ENCODE measurements at regions not wholly inside any gene's neighbourhood (a gene's known extent, or its start where the extent isn't known, plus 50 kb on each side); places are given as distances from the start of the nearest gene placed in this dataset.

GRCh38 chr5:39995990-39996389 lies 571.2 kb upstream of the DAB2 start:
- peak; percentile 65 for DNase-seq (ENCODE audit: low read depth)
- no peaks in the 10 kb centered on the region for H3K27me3 ChIP-seq (ENCODE audit: control insufficient read depth, insufficient read depth, low read length)
- no peak for TF ChIP-seq CTCF (IDR thresholded peaks at IDR 0.05; ENCODE audit: insufficient read depth, low read length, severe bottlenecking)
- no peak overlapping the region for H3K4me3 ChIP-seq (ENCODE audit: low read depth, low read length)
- no peak for FAIRE-seq
- no peaks in the 10 kb centered on the region for H3K36me3 ChIP-seq (ENCODE audit: control insufficient read depth, insufficient read depth, low read length)

- FAIRE-seq (no peak), DNase-seq (ENCODE audit: low read depth) (peak; percentile 35)
- H3K27me3 ChIP-seq (ENCODE audit: control insufficient read depth, insufficient read depth, low read length): no peaks in the 10 kb centered on the region
- no peaks in the 10 kb centered on the region for H3K36me3 ChIP-seq (ENCODE audit: control insufficient read depth, insufficient read depth, low read length)
- no peak for TF ChIP-seq CTCF (IDR thresholded peaks at IDR 0.05; ENCODE audit: insufficient read depth, low read length, severe bottlenecking)
- H3K4me3 ChIP-seq (ENCODE audit: low read depth, low read length): no peak overlapping the region
These were observed 567.9 kb upstream of the DAB2 start for GRCh38 chr5:39992617-39993202.

GRCh38 chr5:39986614-39987013 lies 561.8 kb upstream of the DAB2 start:
- Histone ChIP-seq H3K4me3 (ENCODE audit: low read depth, low read length) (no peak overlapping the region), H3K27me3 (ENCODE audit: control insufficient read depth, insufficient read depth, low read length) (no peaks in the 10 kb centered on the region), H3K36me3 (ENCODE audit: control insufficient read depth, insufficient read depth, low read length) (no peaks in the 10 kb centered on the region)
- FAIRE-seq (no peak), DNase-seq (ENCODE audit: low read depth) (no peak)
- TF ChIP-seq CTCF (IDR thresholded peaks at IDR 0.05; ENCODE audit: insufficient read depth, low read length, severe bottlenecking): peak; percentile 14

GRCh38 chr5:39980056-39980455 lies 555.3 kb upstream of the DAB2 start:
- TF ChIP-seq CTCF (IDR thresholded peaks at IDR 0.05; ENCODE audit: insufficient read depth, low read length, severe bottlenecking): no peak
- H3K27me3 ChIP-seq (ENCODE audit: control insufficient read depth, insufficient read depth, low read length): no peaks in the 10 kb centered on the region
- no peak for FAIRE-seq
- peak; percentile 13 for DNase-seq (ENCODE audit: low read depth)
- H3K4me3 ChIP-seq (ENCODE audit: low read depth, low read length): no peak overlapping the region
- no peaks in the 10 kb centered on the region for H3K36me3 ChIP-seq (ENCODE audit: control insufficient read depth, insufficient read depth, low read length)

- H3K27me3 ChIP-seq (ENCODE audit: control insufficient read depth, insufficient read depth, low read length): no peaks in the 10 kb centered on the region
- FAIRE-seq (no peak), DNase-seq (ENCODE audit: low read depth) (no peak)
- no peaks in the 10 kb centered on the region for H3K36me3 ChIP-seq (ENCODE audit: control insufficient read depth, insufficient read depth, low read length)
- H3K4me3 ChIP-seq (ENCODE audit: low read depth, low read length): no peak overlapping the region
- TF ChIP-seq CTCF (IDR thresholded peaks at IDR 0.05; ENCODE audit: insufficient read depth, low read length, severe bottlenecking): no peak
These were observed 552.4 kb upstream of the DAB2 start for GRCh38 chr5:39977066-39977655.

All from bronchial epithelial cell (primary cell).